Tibial nerve (tissue), 3 donors: ENCODE measurements at regions not wholly inside any gene's neighbourhood (a gene's known extent, or its start where the extent isn't known, plus 50 kb on each side); places are given as distances from the start of the nearest gene placed in this dataset.

Experiments
- CTCF ChIP-seq, 5 experiments: fragments of 200-600 bp in 3 of 5; fragments of 450-650 bp in 2 of 5; sonication (generic) in 3 of 5; IDR thresholded peaks; one replicate each; pipeline ENCODE4 v1.5.1; 2016 to 2019; ENCODE audit warnings: antibody characterized with exemption in 5 of 5, mild to moderate bottlenecking in 3 of 5, moderate library complexity in 2 of 5
- POLR2A ChIP-seq, 2 donors: fragments of 450-650 bp; IDR thresholded peaks; one replicate each; pipeline ENCODE4 v1.6.1; 2017; ENCODE audit warnings: antibody characterized with exemption in 2 of 2, mild to moderate bottlenecking in 2 of 2, moderate library complexity in 2 of 2

- TF ChIP-seq CTCF (IDR thresholded peaks at IDR 0.05) (no peak), POLR2A (IDR thresholded peaks at IDR 0.05) (no peak)
Observed at GRCh38 chr12:118827606-118828005, 153.7 kb upstream of the SRRM4 start.
